ENCODE measurements at regions not wholly inside any gene's neighbourhood (a gene's known extent, or its start where the extent isn't known, plus 50 kb on each side); places are given as distances from the start of the nearest gene placed in this dataset.

DNA sequence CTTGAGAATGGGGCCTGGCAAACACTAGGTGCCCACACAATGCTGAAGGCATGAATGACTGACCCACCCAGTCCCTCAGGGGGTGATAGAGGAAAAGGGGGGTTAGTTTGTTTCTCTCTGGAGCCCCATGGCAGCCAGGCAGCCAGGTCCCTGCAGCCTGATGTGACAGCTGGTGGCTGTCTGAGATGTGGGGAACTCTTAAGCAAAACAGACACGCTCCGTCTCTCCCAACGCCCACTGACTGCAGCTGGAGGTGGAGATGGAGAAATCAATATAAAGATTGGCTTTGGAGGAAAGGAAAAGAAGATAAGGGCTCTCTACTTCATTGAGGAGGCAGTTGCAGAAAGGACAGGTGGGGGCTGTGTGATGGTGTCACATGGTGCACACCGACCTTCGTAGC lies 240.8 kb upstream of the LHX5 start:
- Histone ChIP-seq H3K4me3 (ENCODE audit: low read depth, low read length) (no peak overlapping the region), H3K27me3 (ENCODE audit: control insufficient read depth, insufficient read depth, low read length) (peaks cover 5% of the 10 kb centered on the region), H3K9me3 (ENCODE audit: control insufficient read depth, insufficient read depth, low read length) (no peaks in the 10 kb centered on the region), H3K27ac (ENCODE audit: low read depth, low read length) (no peak overlapping the region)
- TF ChIP-seq, protein P1, sequence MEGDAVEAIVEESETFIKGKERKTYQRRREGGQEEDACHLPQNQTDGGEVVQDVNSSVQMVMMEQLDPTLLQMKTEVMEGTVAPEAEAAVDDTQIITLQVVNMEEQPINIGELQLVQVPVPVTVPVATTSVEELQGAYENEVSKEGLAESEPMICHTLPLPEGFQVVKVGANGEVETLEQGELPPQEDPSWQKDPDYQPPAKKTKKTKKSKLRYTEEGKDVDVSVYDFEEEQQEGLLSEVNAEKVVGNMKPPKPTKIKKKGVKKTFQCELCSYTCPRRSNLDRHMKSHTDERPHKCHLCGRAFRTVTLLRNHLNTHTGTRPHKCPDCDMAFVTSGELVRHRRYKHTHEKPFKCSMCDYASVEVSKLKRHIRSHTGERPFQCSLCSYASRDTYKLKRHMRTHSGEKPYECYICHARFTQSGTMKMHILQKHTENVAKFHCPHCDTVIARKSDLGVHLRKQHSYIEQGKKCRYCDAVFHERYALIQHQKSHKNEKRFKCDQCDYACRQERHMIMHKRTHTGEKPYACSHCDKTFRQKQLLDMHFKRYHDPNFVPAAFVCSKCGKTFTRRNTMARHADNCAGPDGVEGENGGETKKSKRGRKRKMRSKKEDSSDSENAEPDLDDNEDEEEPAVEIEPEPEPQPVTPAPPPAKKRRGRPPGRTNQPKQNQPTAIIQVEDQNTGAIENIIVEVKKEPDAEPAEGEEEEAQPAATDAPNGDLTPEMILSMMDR (IDR thresholded peaks at IDR 0.05; ENCODE audit: low read depth, low read length), result no peak
- ChIA-PET POLR2A (no interaction called here), CTCF (no interaction called here)
- DNase-seq (ENCODE audit: low read depth, low spot score), result no peak

- TF ChIP-seq, protein P1 (IDR thresholded peaks at IDR 0.05; ENCODE audit: low read depth, low read length), result no peak
- Histone ChIP-seq H3K27ac (ENCODE audit: low read depth, low read length) (no peak overlapping the region), H3K27me3 (ENCODE audit: control insufficient read depth, insufficient read depth, low read length) (peaks cover 5% of the 10 kb centered on the region), H3K9me3 (ENCODE audit: control insufficient read depth, insufficient read depth, low read length) (no peaks in the 10 kb centered on the region), H3K4me3 (ENCODE audit: low read depth, low read length) (no peak overlapping the region)
- ChIA-PET CTCF (interaction anchor here (1.3 kb wide), 1 partner anchor 202 kb away, joined by 3 read pairs; no protein-coding TSS in a partner anchor), POLR2A (no interaction called here)
- no peak for DNase-seq (ENCODE audit: low read depth, low spot score)
Measured at GRCh38 chr12:113710216-113710615, 238.5 kb upstream of the LHX5 start.

DNA sequence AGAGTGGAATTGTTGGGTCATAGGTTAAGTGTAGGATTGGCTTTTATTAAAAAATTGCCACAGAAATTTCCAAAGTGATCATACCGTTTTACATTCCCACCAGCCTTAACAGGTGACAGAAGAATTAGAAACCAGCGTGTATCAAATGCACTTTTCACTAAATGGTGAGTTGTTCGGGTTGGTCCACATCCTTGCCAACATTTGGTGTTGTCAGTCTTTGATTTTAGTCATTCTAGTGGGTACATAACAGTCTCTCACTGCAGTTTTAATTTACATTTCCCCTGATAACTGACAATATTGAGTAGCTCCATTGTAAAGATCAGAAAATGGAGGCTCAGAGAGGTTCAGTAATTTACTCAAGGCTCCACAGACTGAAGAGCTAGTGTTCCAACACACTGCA lies 237.8 kb upstream of the LHX5 start:
- no peaks in the 10 kb centered on the region for H3K9me3 ChIP-seq (ENCODE audit: control insufficient read depth, insufficient read depth, low read length)
- no peak for DNase-seq (ENCODE audit: low read depth, low spot score)
- ChIA-PET POLR2A (interaction anchor here (0.7 kb wide), 1 partner anchor 20 kb away, joined by 3 read pairs; no protein-coding TSS in a partner anchor), CTCF (interaction anchor here (1.3 kb wide), 1 partner anchor 203 kb away, joined by 3 read pairs; no protein-coding TSS in a partner anchor)
- H3K4me3 ChIP-seq (ENCODE audit: low read depth, low read length), result no peak overlapping the region
- no peak overlapping the region for H3K27ac ChIP-seq (ENCODE audit: low read depth, low read length)
- H3K27me3 ChIP-seq (ENCODE audit: control insufficient read depth, insufficient read depth, low read length), result peaks cover 5% of the 10 kb centered on the region
- TF ChIP-seq, protein P1 (IDR thresholded peaks at IDR 0.05; ENCODE audit: low read depth, low read length), result no peak

DNA sequence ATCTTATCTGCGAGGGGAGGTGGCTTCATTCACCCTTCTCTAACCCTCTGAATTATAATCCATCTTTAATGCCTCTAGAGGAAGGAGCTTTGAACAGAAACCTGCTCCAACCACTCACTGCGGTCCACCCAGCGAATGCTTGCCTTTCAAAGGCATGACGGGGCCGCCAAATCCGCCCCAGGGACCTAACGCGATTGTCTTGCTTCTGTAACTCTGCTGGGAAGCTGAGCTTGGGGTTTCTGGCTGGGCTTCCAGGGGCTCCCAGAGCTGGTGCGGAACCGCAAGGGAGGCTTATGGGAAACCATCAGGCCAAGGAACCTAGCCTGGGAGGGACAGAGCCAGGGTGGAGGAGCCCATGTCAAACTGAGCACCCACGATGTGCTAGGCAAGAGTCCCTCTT lies 231.2 kb upstream of the LHX5 start:
- no peaks in the 10 kb centered on the region for H3K9me3 ChIP-seq (ENCODE audit: control insufficient read depth, insufficient read depth, low read length)
- POLR2A ChIA-PET, result no interaction called here
- CTCF ChIA-PET, result no interaction called here

DNA sequence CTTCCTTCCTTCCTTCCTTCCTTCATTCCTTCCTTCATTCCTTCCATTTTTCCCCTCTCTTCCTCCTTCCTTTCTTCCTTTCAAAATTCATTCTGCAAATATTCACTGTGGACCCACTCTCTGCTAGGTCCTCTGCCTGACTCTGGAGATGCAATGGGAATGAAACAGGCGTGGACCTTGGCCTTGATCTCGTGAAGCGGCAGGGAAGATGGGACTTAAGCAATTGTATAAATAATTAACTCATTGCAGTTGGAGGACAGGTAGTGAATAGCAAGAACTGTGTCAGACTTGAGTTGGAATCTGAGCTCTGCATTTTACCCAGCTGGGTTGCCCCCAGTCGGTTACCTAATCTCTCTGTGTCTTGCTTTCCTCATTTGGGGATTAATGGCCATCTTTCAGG lies 230.6 kb upstream of the LHX5 start:
- no peak for DNase-seq (ENCODE audit: low read depth, low spot score)
- Histone ChIP-seq H3K4me3 (ENCODE audit: low read depth, low read length) (no peak overlapping the region), H3K9me3 (ENCODE audit: control insufficient read depth, insufficient read depth, low read length) (no peaks in the 10 kb centered on the region), H3K27me3 (ENCODE audit: control insufficient read depth, insufficient read depth, low read length) (no peaks in the 10 kb centered on the region), H3K27ac (ENCODE audit: low read depth, low read length) (no peak overlapping the region)
- ChIA-PET CTCF (no interaction called here), POLR2A (no interaction called here)
- TF ChIP-seq, protein P1 (IDR thresholded peaks at IDR 0.05; ENCODE audit: low read depth, low read length), result no peak

More for the DNA sequence above, 231.2 kb upstream of the LHX5 start:
- TF ChIP-seq, protein P1 (IDR thresholded peaks at IDR 0.05; ENCODE audit: low read depth, low read length), result no peak
- Histone ChIP-seq H3K4me3 (ENCODE audit: low read depth, low read length) (no peak overlapping the region), H3K27me3 (ENCODE audit: control insufficient read depth, insufficient read depth, low read length) (no peaks in the 10 kb centered on the region), H3K27ac (ENCODE audit: low read depth, low read length) (no peak overlapping the region)
- DNase-seq (ENCODE audit: low read depth, low spot score), result no peak

Measured in AG04450 (cell line).